Fibroblast of skin of right quadriceps (primary cell): ENCODE measurements at regions not wholly inside any gene's neighbourhood (a gene's known extent, or its start where the extent isn't known, plus 50 kb on each side); places are given as distances from the start of the nearest gene placed in this dataset.
"Not testable (repeated sequence)": the region's sequence is repeated elsewhere in the genome, so short reads cannot be mapped to it uniquely, and the experiment has no call there.

Experiments used
- DNase-seq: peaks from one replicate; pipeline ENCODE4 v3.0.0-alpha.2; 2013

- DNase-seq: not testable (repeated sequence)
Observed at GRCh38 chr2:209312450-209312849, 111.4 kb upstream of the MAP2 start.

- no peak for DNase-seq
Observed at GRCh38 chr2:209314653-209315052, 109.2 kb upstream of the MAP2 start.

- DNase-seq: no peak
Observed at GRCh38 chr2:209316141-209316540, 107.7 kb upstream of the MAP2 start.

- DNase-seq: peak; percentile 19
Observed at GRCh38 chr2:209321076-209321475, 102.8 kb upstream of the MAP2 start.

GRCh38 chr2:209321581-209321980 lies 102.3 kb upstream of the MAP2 start:
- DNase-seq: no peak

GRCh38 chr2:209322041-209322440 lies 101.8 kb upstream of the MAP2 start:
- no peak for DNase-seq

- DNase-seq: no peak
Observed at GRCh38 chr2:209322905-209323512, 100.8 kb upstream of the MAP2 start.

- DNase-seq: no peak
Observed at GRCh38 chr2:209323738-209324137, 100.1 kb upstream of the MAP2 start.

- no peak for DNase-seq
Observed at GRCh38 chr2:209324281-209324680, 99.6 kb upstream of the MAP2 start.

GRCh38 chr2:209331291-209331844 lies 92.5 kb upstream of the MAP2 start:
- peak; percentile 6 for DNase-seq

GRCh38 chr2:209334188-209335017 lies 89.4 kb upstream of the MAP2 start:
- peak; percentile 48 for DNase-seq

GRCh38 chr2:209340522-209340921 lies 83.3 kb upstream of the MAP2 start:
- no peak for DNase-seq

GRCh38 chr2:209344349-209344748 lies 79.5 kb upstream of the MAP2 start:
- DNase-seq: no peak

- peak; percentile 5 for DNase-seq
Observed at GRCh38 chr2:209348433-209348832, 75.4 kb upstream of the MAP2 start.

- peak; percentile 69 for DNase-seq
Observed at GRCh38 chr2:209351636-209352035, 72.2 kb upstream of the MAP2 start.

- DNase-seq: no peak
Observed at GRCh38 chr2:209358992-209359391, 64.9 kb upstream of the MAP2 start.

- peak; percentile 8 for DNase-seq
Observed at GRCh38 chr2:209367075-209367747, 56.6 kb upstream of the MAP2 start.

- no peak for DNase-seq
Observed at GRCh38 chr2:209368406-209368805, 55.4 kb upstream of the MAP2 start.

- DNase-seq: peak; percentile 90
Observed at GRCh38 chr2:209368914-209369313, 54.9 kb upstream of the MAP2 start.

GRCh38 chr2:209369656-209370055 lies 54.2 kb upstream of the MAP2 start:
- DNase-seq: no peak

- DNase-seq: no peak
Observed at GRCh38 chr2:209371407-209371806, 52.4 kb upstream of the MAP2 start.
